HG02610 (cell line): ENCODE measurements at regions not wholly inside any gene's neighbourhood (a gene's known extent, or its start where the extent isn't known, plus 50 kb on each side); places are given as distances from the start of the nearest gene placed in this dataset.
"Not testable (repeated sequence)": the region's sequence is repeated elsewhere in the genome, so short reads cannot be mapped to it uniquely, and the experiment has no call there.

Experiments
- ATAC-seq: cut with Tn5 transposase; IDR thresholded peaks from one replicate; pipeline ENCODE4 v1.9.1; 2021; ENCODE audit warnings: mild to moderate bottlenecking, moderate library complexity; ENCODE audit not compliant: unreplicated experiment

GRCh38 chr17:64800987-64801386 is 118.3 kb downstream of the LRRC37A3 start:
- not testable (repeated sequence) for ATAC-seq

GRCh38 chr17:64800361-64800895 is 118.8 kb downstream of the LRRC37A3 start:
- ATAC-seq, result not testable (repeated sequence)

GRCh38 chr17:64799543-64800188 is 119.6 kb downstream of the LRRC37A3 start:
- ATAC-seq, result not testable (repeated sequence)

GRCh38 chr17:64798961-64799360 is 120.3 kb downstream of the LRRC37A3 start:
- ATAC-seq, result not testable (repeated sequence)

GRCh38 chr17:64798489-64798790 is 120.8 kb downstream of the LRRC37A3 start:
- not testable (repeated sequence) for ATAC-seq

- not testable (repeated sequence) for ATAC-seq
Measured at GRCh38 chr17:64797746-64798488, 121.4 kb downstream of the LRRC37A3 start.

GRCh38 chr17:64795342-64795741 is 123.9 kb downstream of the LRRC37A3 start:
- ATAC-seq, result not testable (repeated sequence)

- not testable (repeated sequence) for ATAC-seq
Measured at GRCh38 chr17:64794548-64795274, 124.6 kb downstream of the LRRC37A3 start.

- ATAC-seq, result not testable (repeated sequence)
Measured at GRCh38 chr17:64794113-64794512, 125.2 kb downstream of the LRRC37A3 start.

GRCh38 chr17:64792793-64793575 is 126.3 kb downstream of the LRRC37A3 start:
- ATAC-seq, result not testable (repeated sequence)

GRCh38 chr17:64792276-64792675 is 127.0 kb downstream of the LRRC37A3 start:
- ATAC-seq, result not testable (repeated sequence)

- ATAC-seq, result not testable (repeated sequence)
Measured at GRCh38 chr17:64791691-64792090, 127.6 kb downstream of the LRRC37A3 start.

GRCh38 chr17:64791226-64791625 is 128.1 kb downstream of the LRRC37A3 start:
- ATAC-seq, result not testable (repeated sequence)

GRCh38 chr17:64790690-64791089 is 128.6 kb upstream of the SMURF2 start:
- not testable (repeated sequence) for ATAC-seq

- ATAC-seq, result not testable (repeated sequence)
Measured at GRCh38 chr17:64790193-64790592, 128.1 kb upstream of the SMURF2 start.

GRCh38 chr17:64789061-64789445 is 126.9 kb upstream of the SMURF2 start:
- not testable (repeated sequence) for ATAC-seq

- ATAC-seq, result no peak
Measured at GRCh38 chr17:64788286-64789060, 126.4 kb upstream of the SMURF2 start.

GRCh38 chr17:64787921-64788271 is 125.8 kb upstream of the SMURF2 start:
- no peak for ATAC-seq

- ATAC-seq, result no peak
Measured at GRCh38 chr17:64787255-64787920, 125.3 kb upstream of the SMURF2 start.
